DND-41 (cell line): ENCODE measurements at regions not wholly inside any gene's neighbourhood (a gene's known extent, or its start where the extent isn't known, plus 50 kb on each side); places are given as distances from the start of the nearest gene placed in this dataset.

Experiments
- EZH2 ChIP-seq: IDR thresholded peaks from 3 replicates; pipeline ENCODE4 v1.6.1; 2012; ENCODE audit warnings: borderline replicate concordance, low read depth, mild to moderate bottlenecking, moderate library complexity, low read length, inconsistent platforms; ENCODE audit not compliant: severe bottlenecking
- TF ChIP-seq, protein P1 (sequence below): IDR thresholded peaks from 2 replicates; pipeline ENCODE4 v1.5.1; 2012; ENCODE audit warnings: borderline replicate concordance, low read length, moderate library complexity, mild to moderate bottlenecking; ENCODE audit not compliant: poor library complexity, severe bottlenecking; ENCODE audit errors: extremely low read depth

DNA sequence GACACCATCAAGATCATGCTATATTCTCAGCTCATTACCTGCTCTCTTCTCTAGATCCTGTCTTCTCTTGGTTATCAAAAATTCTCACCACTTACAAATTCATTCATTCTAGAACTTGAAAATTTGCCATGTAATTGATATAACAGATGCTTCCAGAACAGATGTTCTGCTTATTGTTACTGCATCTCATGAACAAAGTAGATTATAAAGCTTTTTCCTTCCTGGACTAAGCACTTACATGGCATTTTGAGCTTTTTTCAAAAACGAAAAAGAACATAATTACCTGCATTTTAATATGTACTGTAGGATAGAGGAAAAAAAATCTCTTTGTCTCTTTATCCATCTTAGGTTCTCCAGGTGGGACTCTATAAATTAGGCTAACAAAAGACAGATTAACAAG lies 79.6 kb upstream of the CREB1 start:
- TF ChIP-seq, protein P1, sequence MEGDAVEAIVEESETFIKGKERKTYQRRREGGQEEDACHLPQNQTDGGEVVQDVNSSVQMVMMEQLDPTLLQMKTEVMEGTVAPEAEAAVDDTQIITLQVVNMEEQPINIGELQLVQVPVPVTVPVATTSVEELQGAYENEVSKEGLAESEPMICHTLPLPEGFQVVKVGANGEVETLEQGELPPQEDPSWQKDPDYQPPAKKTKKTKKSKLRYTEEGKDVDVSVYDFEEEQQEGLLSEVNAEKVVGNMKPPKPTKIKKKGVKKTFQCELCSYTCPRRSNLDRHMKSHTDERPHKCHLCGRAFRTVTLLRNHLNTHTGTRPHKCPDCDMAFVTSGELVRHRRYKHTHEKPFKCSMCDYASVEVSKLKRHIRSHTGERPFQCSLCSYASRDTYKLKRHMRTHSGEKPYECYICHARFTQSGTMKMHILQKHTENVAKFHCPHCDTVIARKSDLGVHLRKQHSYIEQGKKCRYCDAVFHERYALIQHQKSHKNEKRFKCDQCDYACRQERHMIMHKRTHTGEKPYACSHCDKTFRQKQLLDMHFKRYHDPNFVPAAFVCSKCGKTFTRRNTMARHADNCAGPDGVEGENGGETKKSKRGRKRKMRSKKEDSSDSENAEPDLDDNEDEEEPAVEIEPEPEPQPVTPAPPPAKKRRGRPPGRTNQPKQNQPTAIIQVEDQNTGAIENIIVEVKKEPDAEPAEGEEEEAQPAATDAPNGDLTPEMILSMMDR, result no peak
- TF ChIP-seq EZH2, result no peak
